H9 (cell line): ENCODE measurements at regions not wholly inside any gene's neighbourhood (a gene's known extent, or its start where the extent isn't known, plus 50 kb on each side); places are given as distances from the start of the nearest gene placed in this dataset.

Experiments used
- DNase-seq: peaks from one replicate; pipeline ENCODE4 v3.0.0-alpha.2; 2017
- H2AFZ ChIP-seq: one replicate; pipeline ENCODE4 v1.6.1; 2013; ENCODE audit warnings: mild to moderate bottlenecking, low read length, control low read depth, moderate library complexity
- H2AK5ac ChIP-seq: 2 replicates; pipeline ENCODE4 v1.6.1; 2013; ENCODE audit warnings: low read length, control low read depth, mixed read lengths; ENCODE audit not compliant: insufficient read length
- H2BK120ac ChIP-seq: one replicate; pipeline ENCODE4 v1.6.1; 2013; ENCODE audit warnings: low read depth, mild to moderate bottlenecking, low read length, control low read depth, inconsistent platforms; ENCODE audit not compliant: poor library complexity, severe bottlenecking
- H2BK12ac ChIP-seq: 2 replicates; pipeline ENCODE4 v1.6.1; 2013; ENCODE audit warnings: low read length, control low read depth, mixed read lengths, low read depth; ENCODE audit not compliant: insufficient read length
- H2BK15ac ChIP-seq: 2 replicates; pipeline ENCODE4 v1.6.1; 2013; ENCODE audit warnings: low read depth, low read length, control low read depth
- H2BK20ac ChIP-seq: one replicate; pipeline ENCODE4 v1.6.1; 2013; ENCODE audit warnings: low read depth, mild to moderate bottlenecking, low read length, control low read depth, inconsistent platforms; ENCODE audit not compliant: poor library complexity, severe bottlenecking
- H2BK5ac ChIP-seq: 2 replicates; pipeline ENCODE4 v1.6.1; 2013; ENCODE audit warnings: low read length, control low read depth, mixed read lengths; ENCODE audit not compliant: insufficient read length
- H3K14ac ChIP-seq: 2 replicates; pipeline ENCODE4 v1.6.1; 2013; ENCODE audit warnings: low read length, control low read depth; ENCODE audit not compliant: insufficient read depth
- H3K18ac ChIP-seq: 2 replicates; pipeline ENCODE4 v1.6.1; 2013; ENCODE audit warnings: low read depth, mild to moderate bottlenecking, mixed read lengths, low read length, control low read depth; ENCODE audit not compliant: insufficient read length
- H3K23ac ChIP-seq: 2 replicates; pipeline ENCODE4 v1.6.1; 2013; ENCODE audit warnings: low read length, control low read depth, mixed read lengths, low read depth; ENCODE audit not compliant: insufficient read length
- H3K23me2 ChIP-seq: 2 replicates; pipeline ENCODE4 v1.6.1; 2013; ENCODE audit warnings: low read depth, mild to moderate bottlenecking, mixed read lengths, low read length, control low read depth; ENCODE audit not compliant: insufficient read length, poor library complexity, severe bottlenecking
- H3K27ac ChIP-seq: 2 replicates; pipeline ENCODE4 v1.5.1; 2013; ENCODE audit warnings: low read length, control low read depth, mixed read lengths, low read depth; ENCODE audit not compliant: insufficient read length
- H3K27me3 ChIP-seq: 2 replicates; pipeline ENCODE4 v1.6.1; 2013; ENCODE audit warnings: low read length, control low read depth, inconsistent platforms; ENCODE audit not compliant: insufficient read depth
- H3K4ac ChIP-seq: 2 replicates; pipeline ENCODE4 v1.6.1; 2013; ENCODE audit warnings: low read depth, mild to moderate bottlenecking, control low read depth, inconsistent platforms, low read length, moderate library complexity
- H3K4me1 ChIP-seq: 2 replicates; pipeline ENCODE4 v1.6.1; 2013; ENCODE audit warnings: low read length, control low read depth, inconsistent platforms; ENCODE audit not compliant: insufficient read depth
- H3K4me2 ChIP-seq: 2 replicates; pipeline ENCODE4 v1.6.1; 2013; ENCODE audit warnings: low read length, control low read depth, mixed read lengths; ENCODE audit not compliant: insufficient read length, insufficient read depth
- H3K56ac ChIP-seq: 2 replicates; pipeline ENCODE4 v1.6.1; 2013; ENCODE audit warnings: low read depth, mild to moderate bottlenecking, mixed read lengths, low read length, control low read depth; ENCODE audit not compliant: insufficient read length
- H3K79me1 ChIP-seq: 2 replicates; pipeline ENCODE4 v1.6.1; 2013; ENCODE audit warnings: low read depth, mild to moderate bottlenecking, moderate library complexity, low read length, control low read depth, inconsistent platforms; ENCODE audit not compliant: insufficient read depth, poor library complexity, severe bottlenecking
- H3K79me2 ChIP-seq: 2 replicates; pipeline ENCODE4 v1.6.1; 2013; ENCODE audit warnings: low read length, control low read depth, inconsistent platforms; ENCODE audit not compliant: insufficient read depth
- H3K9ac ChIP-seq: 2 replicates; pipeline ENCODE4 v1.6.1; 2013; ENCODE audit warnings: low read length, control low read depth, mixed read lengths; ENCODE audit not compliant: insufficient read length; ENCODE audit errors: extremely low read depth
- H3K9me3 ChIP-seq: one replicate; pipeline ENCODE4 v1.6.1; 2013; ENCODE audit warnings: low read depth, low read length, inconsistent platforms; ENCODE audit not compliant: control insufficient read depth
- H3T11ph ChIP-seq: one replicate; pipeline ENCODE4 v1.6.1; 2013; ENCODE audit warnings: mild to moderate bottlenecking, low read length, control low read depth, inconsistent platforms
- H4K20me1 ChIP-seq: one replicate; pipeline ENCODE4 v1.6.1; 2013; ENCODE audit not compliant: control insufficient read depth, insufficient read length, insufficient read depth
- H4K5ac ChIP-seq: 2 replicates; pipeline ENCODE4 v1.6.1; 2013; ENCODE audit warnings: low read depth, mild to moderate bottlenecking, mixed read lengths, low read length, control low read depth; ENCODE audit not compliant: insufficient read length
- H4K8ac ChIP-seq: replicated peaks from 2 replicates; pipeline ENCODE4 v1.6.1; 2013; ENCODE audit warnings: low read length, control low read depth, mixed read lengths, low read depth; ENCODE audit not compliant: insufficient read length
- H4K91ac ChIP-seq: 2 replicates; pipeline ENCODE4 v1.6.1; 2013; ENCODE audit warnings: low read depth, mild to moderate bottlenecking, moderate library complexity, mixed read lengths, low read length, control low read depth; ENCODE audit not compliant: insufficient read length
- H3K27ac Mint-ChIP-seq, 3 experiments: 2 replicates in 2 of 3; 3 replicates in 1 of 3; pipeline ENCODE4 v1.8.0; 2020 to 2021; ENCODE audit warnings: mixed read lengths in 3 of 3, mild to moderate bottlenecking in 1 of 3, moderate library complexity in 1 of 3
- H3K27me3 Mint-ChIP-seq: 2 replicates; pipeline ENCODE4 v1.8.0; 2021; ENCODE audit warnings: low read depth, mild to moderate bottlenecking, moderate library complexity, mixed read lengths
- H3K36me3 Mint-ChIP-seq, 3 experiments: 2 replicates in 2 of 3; 3 replicates in 1 of 3; pipeline ENCODE4 v1.8.0; 2020 to 2021; ENCODE audit warnings: low read depth in 3 of 3, mixed read lengths in 3 of 3; ENCODE audit not compliant: insufficient read depth in 1 of 3
- H3K4me1 Mint-ChIP-seq, 2 experiments: 2 replicates each; pipeline ENCODE4 v1.8.0; 2020; ENCODE audit warnings: mixed read lengths in 2 of 2
- H3K4me3 Mint-ChIP-seq, 2 experiments: 2 replicates in 1 of 2; 3 replicates in 1 of 2; pipeline ENCODE4 v1.8.0; 2020 to 2021; ENCODE audit warnings: mild to moderate bottlenecking in 2 of 2, mixed read lengths in 2 of 2, moderate library complexity in 1 of 2
- H3K9me3 Mint-ChIP-seq, 2 experiments: 2 replicates in 1 of 2; 3 replicates in 1 of 2; pipeline ENCODE4 v1.8.0; 2020; ENCODE audit warnings: mild to moderate bottlenecking in 2 of 2, mixed read lengths in 2 of 2, moderate library complexity in 1 of 2
- CTCF ChIP-seq: fragments of 200-600 bp; sonication (generic); conservative IDR thresholded peaks from 3 replicates; pipeline ENCODE4 v1.8.0; 2021; ENCODE audit warnings: antibody characterized with exemption, mild to moderate bottlenecking
- WGBS: extraction: QIAGEN DNeasy Blood & Tissue Kit; methylation state at CpG from one replicate; pipeline ENCODE4 v1.1.7; 2013; ENCODE audit warnings: missing lambda C conversion rate, low lambda C conversion rate, mixed read lengths; ENCODE audit not compliant: insufficient read length; ENCODE audit errors: extremely low coverage; 5-methylcytosine and 5-hydroxymethylcytosine counted together

DNA sequence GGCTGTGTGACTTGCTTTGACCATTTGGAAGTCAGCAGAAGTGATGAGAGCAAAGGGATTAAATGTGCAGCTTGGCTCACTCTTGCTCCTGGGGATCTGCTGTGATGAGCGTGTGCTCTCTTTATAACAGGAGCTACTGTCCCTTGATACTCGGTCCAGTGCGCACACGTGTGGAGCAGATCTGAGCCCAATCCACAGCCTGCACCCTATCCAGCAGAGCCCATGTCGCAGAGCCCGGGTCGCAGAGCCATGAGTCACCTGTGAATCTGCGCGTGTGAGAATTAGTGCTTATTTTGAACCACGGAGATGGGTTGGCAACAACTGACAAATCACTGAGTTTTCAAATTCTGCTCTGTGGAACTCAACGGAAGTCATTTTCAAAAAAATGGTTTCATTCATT, 291.0 kb upstream of the SULF2 start:
- H2BK120ac ChIP-seq = no peak overlapping the region
- no peaks in the 10 kb centered on the region for H3K4me1 ChIP-seq
- H3K4ac ChIP-seq = no peak overlapping the region
- H2AK5ac ChIP-seq = no peak overlapping the region
- H4K91ac ChIP-seq = no peak overlapping the region
- no peak overlapping the region for H2BK12ac ChIP-seq
- no peak for TF ChIP-seq CTCF
- no peak overlapping the region for H4K5ac ChIP-seq
- no peak overlapping the region for H4K8ac ChIP-seq
- H3K9ac ChIP-seq = no peak overlapping the region
- H3K79me1 ChIP-seq = no peaks in the 10 kb centered on the region
- no peak overlapping the region for H2AFZ ChIP-seq
- Mint-ChIP-seq H3K27me3 (peaks cover 7% of the 10 kb centered on the region), H3K9me3 (no peaks in the 10 kb centered on the region), H3K4me3 (no peak overlapping the region), H3K36me3 (no peaks in the 10 kb centered on the region), H3K4me1 (no peaks in the 10 kb centered on the region), H3K27ac (no peak overlapping the region)
- H4K20me1 ChIP-seq = no peaks in the 10 kb centered on the region
- no peaks in the 10 kb centered on the region for H3K9me3 ChIP-seq
- H3K14ac ChIP-seq = no peak overlapping the region
- no peak overlapping the region for H2BK20ac ChIP-seq
- H3K23me2 ChIP-seq = no peaks in the 10 kb centered on the region
- H3K79me2 ChIP-seq = no peaks in the 10 kb centered on the region
- WGBS = no CpG with 5 or more reads among the region's 11 CpGs
- H2BK15ac ChIP-seq = no peak overlapping the region
- H3K23ac ChIP-seq = no peak overlapping the region
- no peak overlapping the region for H3K56ac ChIP-seq
- H3K18ac ChIP-seq = no peak overlapping the region
- H3K4me2 ChIP-seq = no peak overlapping the region
- no peaks in the 10 kb centered on the region for H3K27me3 ChIP-seq
- no peak overlapping the region for H2BK5ac ChIP-seq
- no peak overlapping the region for H3K27ac ChIP-seq
- no peak for DNase-seq
- no peak overlapping the region for H3T11ph ChIP-seq
